Central memory CD8-positive, alpha-beta T cell (primary cell): ENCODE measurements at regions not wholly inside any gene's neighbourhood (a gene's known extent, or its start where the extent isn't known, plus 50 kb on each side); places are given as distances from the start of the nearest gene placed in this dataset.

Experiments
- ATAC-seq: fragments of 150-1000 bp; cut with Tn5 transposase; replicated peaks from 2 replicates; pipeline ENCODE4 v1.10.0; 2022; ENCODE audit warnings: mild to moderate bottlenecking, moderate FRiP score, moderate number of reproducible peaks; ENCODE audit not compliant: poor library complexity, severe bottlenecking; ENCODE audit errors: extremely low read depth
- DNase-seq, 2 donors: peaks; one replicate each; pipeline ENCODE4 v3.0.0; 2021; ENCODE audit warnings: low spot score in 2 of 2
- H3K27ac Mint-ChIP-seq: one replicate; pipeline ENCODE4 v1.8.0; 2022; ENCODE audit warnings: low read depth, mild to moderate bottlenecking, moderate library complexity, mixed read lengths
- H3K27me3 Mint-ChIP-seq: one replicate; pipeline ENCODE4 v1.8.0; 2022; ENCODE audit warnings: mixed read lengths
- H3K36me3 Mint-ChIP-seq: one replicate; pipeline ENCODE4 v1.8.0; 2022; ENCODE audit warnings: mild to moderate bottlenecking, moderate library complexity, mixed read lengths; ENCODE audit not compliant: insufficient read depth
- H3K4me1 Mint-ChIP-seq: one replicate; pipeline ENCODE4 v1.8.0; 2022; ENCODE audit warnings: mixed read lengths
- H3K4me3 Mint-ChIP-seq: one replicate; pipeline ENCODE4 v1.8.0; 2022; ENCODE audit warnings: mild to moderate bottlenecking, moderate library complexity, mixed read lengths
- H3K9me3 Mint-ChIP-seq: one replicate; pipeline ENCODE4 v1.8.0; 2022; ENCODE audit warnings: mixed read lengths

- Mint-ChIP-seq H3K4me3 (no peak overlapping the region), H3K9me3 (peaks cover 11% of the 10 kb centered on the region), H3K4me1 (no peaks in the 10 kb centered on the region), H3K36me3 (peaks cover 2% of the 10 kb centered on the region), H3K27me3 (no peaks in the 10 kb centered on the region), H3K27ac (no peak overlapping the region)
- ATAC-seq (no peak), DNase-seq (no peak)
Observed at GRCh38 chr11:97110376-97110775, 720.6 kb downstream of the JRKL start.

GRCh38 chr11:97111559-97111958 is 721.7 kb downstream of the JRKL start:
- H3K27ac Mint-ChIP-seq: no peak overlapping the region
- no peaks in the 10 kb centered on the region for H3K27me3 Mint-ChIP-seq
- no peak overlapping the region for H3K4me3 Mint-ChIP-seq
- H3K4me1 Mint-ChIP-seq: no peaks in the 10 kb centered on the region
- H3K36me3 Mint-ChIP-seq: peaks cover 2% of the 10 kb centered on the region
- H3K9me3 Mint-ChIP-seq: peaks cover 11% of the 10 kb centered on the region
- DNase-seq (no peak), ATAC-seq (no peak)

GRCh38 chr11:97118614-97119200 is 728.9 kb downstream of the JRKL start:
- no peak overlapping the region for H3K27ac Mint-ChIP-seq
- no peak for ATAC-seq
- H3K4me1 Mint-ChIP-seq: no peaks in the 10 kb centered on the region
- H3K9me3 Mint-ChIP-seq: peaks cover 11% of the 10 kb centered on the region
- H3K4me3 Mint-ChIP-seq: no peak overlapping the region
- H3K27me3 Mint-ChIP-seq: no peaks in the 10 kb centered on the region
- no peak for DNase-seq
- no peaks in the 10 kb centered on the region for H3K36me3 Mint-ChIP-seq

GRCh38 chr11:97123237-97123636 is 733.4 kb downstream of the JRKL start:
- Mint-ChIP-seq H3K4me1 (no peaks in the 10 kb centered on the region), H3K27ac (no peak overlapping the region), H3K4me3 (no peak overlapping the region), H3K36me3 (no peaks in the 10 kb centered on the region), H3K27me3 (no peaks in the 10 kb centered on the region), H3K9me3 (peaks cover 27% of the 10 kb centered on the region)
- ATAC-seq: no peak
- no peak for DNase-seq

- no peak for DNase-seq
- peaks cover 15% of the 10 kb centered on the region for H3K9me3 Mint-ChIP-seq
- no peak overlapping the region for H3K4me3 Mint-ChIP-seq
- H3K27me3 Mint-ChIP-seq: no peaks in the 10 kb centered on the region
- H3K4me1 Mint-ChIP-seq: no peaks in the 10 kb centered on the region
- no peaks in the 10 kb centered on the region for H3K36me3 Mint-ChIP-seq
- ATAC-seq: no peak
- H3K27ac Mint-ChIP-seq: no peak overlapping the region
Observed at GRCh38 chr11:97136067-97136466, 746.3 kb downstream of the JRKL start.

- no peak for ATAC-seq
- H3K36me3 Mint-ChIP-seq: peaks cover 3% of the 10 kb centered on the region
- no peak overlapping the region for H3K4me3 Mint-ChIP-seq
- H3K9me3 Mint-ChIP-seq: peaks cover 23% of the 10 kb centered on the region
- no peaks in the 10 kb centered on the region for H3K27me3 Mint-ChIP-seq
- H3K4me1 Mint-ChIP-seq: no peaks in the 10 kb centered on the region
- no peak for DNase-seq
- H3K27ac Mint-ChIP-seq: no peak overlapping the region
Observed at GRCh38 chr11:97140885-97141494, 751.2 kb downstream of the JRKL start.

GRCh38 chr11:97143463-97143862 is 753.6 kb downstream of the JRKL start:
- Mint-ChIP-seq H3K4me1 (no peaks in the 10 kb centered on the region), H3K9me3 (peaks cover 23% of the 10 kb centered on the region), H3K36me3 (peaks cover 3% of the 10 kb centered on the region), H3K27ac (no peak overlapping the region), H3K27me3 (no peaks in the 10 kb centered on the region), H3K4me3 (no peak overlapping the region)
- DNase-seq: no peak
- no peak for ATAC-seq

- Mint-ChIP-seq H3K27ac (no peak overlapping the region), H3K36me3 (no peaks in the 10 kb centered on the region), H3K4me1 (no peaks in the 10 kb centered on the region), H3K4me3 (no peak overlapping the region), H3K27me3 (no peaks in the 10 kb centered on the region), H3K9me3 (peaks cover 21% of the 10 kb centered on the region)
- no peak for DNase-seq
- ATAC-seq: no peak
Observed at GRCh38 chr11:97149741-97150140, 759.9 kb downstream of the JRKL start.

GRCh38 chr11:97157221-97157740 is 767.5 kb downstream of the JRKL start:
- Mint-ChIP-seq H3K27ac (no peak overlapping the region), H3K27me3 (no peaks in the 10 kb centered on the region), H3K36me3 (no peaks in the 10 kb centered on the region), H3K4me1 (no peaks in the 10 kb centered on the region), H3K9me3 (peaks cover 15% of the 10 kb centered on the region), H3K4me3 (no peak overlapping the region)
- DNase-seq: no peak
- no peak for ATAC-seq

- Mint-ChIP-seq H3K4me1 (no peaks in the 10 kb centered on the region), H3K4me3 (no peak overlapping the region), H3K36me3 (no peaks in the 10 kb centered on the region), H3K27ac (no peak overlapping the region), H3K9me3 (peaks cover 20% of the 10 kb centered on the region), H3K27me3 (no peaks in the 10 kb centered on the region)
- no peak for DNase-seq
- no peak for ATAC-seq
Observed at GRCh38 chr11:97158243-97158642, 768.4 kb downstream of the JRKL start.

GRCh38 chr11:97163631-97164191 is 773.9 kb downstream of the JRKL start:
- ATAC-seq: no peak
- Mint-ChIP-seq H3K27ac (no peak overlapping the region), H3K27me3 (no peaks in the 10 kb centered on the region), H3K9me3 (peaks cover 24% of the 10 kb centered on the region), H3K4me3 (no peak overlapping the region), H3K4me1 (no peaks in the 10 kb centered on the region), H3K36me3 (no peaks in the 10 kb centered on the region)
- no peak for DNase-seq

- Mint-ChIP-seq H3K27me3 (no peaks in the 10 kb centered on the region), H3K36me3 (no peaks in the 10 kb centered on the region), H3K4me1 (no peaks in the 10 kb centered on the region), H3K9me3 (peaks cover 6% of the 10 kb centered on the region), H3K27ac (no peak overlapping the region), H3K4me3 (no peak overlapping the region)
- DNase-seq: no peak
- ATAC-seq: no peak
Observed at GRCh38 chr11:97201743-97202612, 812.2 kb downstream of the JRKL start.
